ENCODE measurements at regions not wholly inside any gene's neighbourhood (a gene's known extent, or its start where the extent isn't known, plus 50 kb on each side); places are given as distances from the start of the nearest gene placed in this dataset.

DNA sequence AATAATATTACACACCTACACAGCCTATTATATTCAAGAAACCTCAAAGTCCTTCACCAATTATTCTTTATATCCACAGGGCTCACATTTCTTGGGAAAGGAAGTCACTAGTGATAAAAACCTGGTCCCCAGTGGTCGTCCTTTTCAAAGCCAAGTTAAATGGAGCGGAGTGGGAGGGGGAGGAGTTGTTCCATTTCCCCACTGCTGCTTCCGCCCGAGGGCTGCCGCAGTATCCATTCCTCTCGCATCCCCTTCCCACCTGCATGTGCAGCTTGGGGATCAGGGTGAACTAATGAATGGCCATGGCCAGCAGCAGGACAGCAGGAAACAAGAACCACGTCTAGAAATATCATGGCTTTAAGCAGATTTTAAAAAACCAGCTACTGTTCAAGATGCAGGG lies 76.4 kb upstream of the SEMA6D start:
- ChIA-PET POLR2A (ENCODE audit: unreplicated experiment) (no interaction called here), CTCF (no interaction called here)
- Histone ChIP-seq H3K4me2 (ENCODE audit: low read depth, low read length) (no peak overlapping the region), H2AK9ac (replicated peaks; ENCODE audit: low read depth, low read length, poor library complexity) (no peak overlapping the region), H4K5ac (ENCODE audit: low read depth, low read length) (no peak overlapping the region), H3K36me3 (ENCODE audit: control insufficient read depth, insufficient read depth, low read length) (no peaks in the 10 kb centered on the region), H3K9ac (ENCODE audit: low read depth, low read length) (no peak overlapping the region), H2AK5ac (ENCODE audit: low read depth, low read length) (no peak overlapping the region), H3K18ac (ENCODE audit: low read depth, low read length) (no peak overlapping the region), H3K27me3 (ENCODE audit: control insufficient read depth, insufficient read depth, low read length) (no peaks in the 10 kb centered on the region; the same call in 1 of the 2 replicates), H4K8ac (ENCODE audit: low read depth in 2 of 2, low read length in 2 of 2) (no peak overlapping the region), H3K4me3 (ENCODE audit: insufficient read depth, low read depth, low read length) (no peak overlapping the region), H2BK15ac (ENCODE audit: low read depth, low read length) (no peak overlapping the region), H2AFZ (replicated peaks; ENCODE audit: low read length, poor library complexity) (no peak overlapping the region), H3K79me1 (ENCODE audit: low read depth in 1 of 2, low read length in 2 of 2) (no peaks in the 10 kb centered on the region), H3K4me1 (ENCODE audit: control insufficient read depth, insufficient read depth, low read length) (no peaks in the 10 kb centered on the region), H3K14ac (replicated peaks; ENCODE audit: low read depth, low read length) (no peak overlapping the region), H4K20me1 (ENCODE audit: insufficient read depth, low read length) (no peaks in the 10 kb centered on the region), H2BK120ac (ENCODE audit: low read depth, low read length) (no peak overlapping the region), H2BK20ac (ENCODE audit: low read depth, low read length) (no peak overlapping the region), H3K4ac (ENCODE audit: low read depth, low read length) (no peak overlapping the region), H3K23ac (ENCODE audit: low read depth, low read length) (no peak overlapping the region), H3K9me3 (ENCODE audit: control insufficient read depth, insufficient read depth, low read length) (no peaks in the 10 kb centered on the region), H4K91ac (ENCODE audit: insufficient read depth, low read depth, low read length) (no peak overlapping the region), H3K27ac (ENCODE audit: insufficient read depth, low read length) (no peak overlapping the region), H2BK5ac (ENCODE audit: low read depth, low read length, poor library complexity, severe bottlenecking) (no peak overlapping the region), H3K9me1 (ENCODE audit: insufficient read depth, low read length) (no peaks in the 10 kb centered on the region), H3K56ac (ENCODE audit: extremely low read depth, insufficient read depth, low read length) (no peak overlapping the region)
- dilution Hi-C loops (cut with HindIII; ENCODE audit: low sequenced_read_pairs, unreplicated experiment) (no loop called here), in situ Hi-C loops (cut with MboI; ENCODE audit: low sequenced_read_pairs) (no loop called here), intact Hi-C loops (cut with micrococcal nuclease) (no loop called here)
- BruUV-seq (replicated peaks) = no TSS peak
- DNase-seq (no peak), ATAC-seq (ENCODE audit: low read depth) (no peak)
- no CpG with 5 or more reads among the region's 7 CpGs for WGBS, 2 experiments (ENCODE audit: extremely low coverage in 2 of 2, insufficient read length in 1 of 2)
- no peak for TF ChIP-seq FOS (IDR thresholded peaks at IDR 0.05; ENCODE audit: low read depth, low read length)
- TF ChIP-seq CEBPB (IDR thresholded peaks at IDR 0.05; ENCODE audit: low read depth, low read length) = no peak
- no peak for TF ChIP-seq MAZ (IDR thresholded peaks at IDR 0.05; ENCODE audit: borderline replicate concordance, low read depth, low read length)
- TF ChIP-seq, protein P1, sequence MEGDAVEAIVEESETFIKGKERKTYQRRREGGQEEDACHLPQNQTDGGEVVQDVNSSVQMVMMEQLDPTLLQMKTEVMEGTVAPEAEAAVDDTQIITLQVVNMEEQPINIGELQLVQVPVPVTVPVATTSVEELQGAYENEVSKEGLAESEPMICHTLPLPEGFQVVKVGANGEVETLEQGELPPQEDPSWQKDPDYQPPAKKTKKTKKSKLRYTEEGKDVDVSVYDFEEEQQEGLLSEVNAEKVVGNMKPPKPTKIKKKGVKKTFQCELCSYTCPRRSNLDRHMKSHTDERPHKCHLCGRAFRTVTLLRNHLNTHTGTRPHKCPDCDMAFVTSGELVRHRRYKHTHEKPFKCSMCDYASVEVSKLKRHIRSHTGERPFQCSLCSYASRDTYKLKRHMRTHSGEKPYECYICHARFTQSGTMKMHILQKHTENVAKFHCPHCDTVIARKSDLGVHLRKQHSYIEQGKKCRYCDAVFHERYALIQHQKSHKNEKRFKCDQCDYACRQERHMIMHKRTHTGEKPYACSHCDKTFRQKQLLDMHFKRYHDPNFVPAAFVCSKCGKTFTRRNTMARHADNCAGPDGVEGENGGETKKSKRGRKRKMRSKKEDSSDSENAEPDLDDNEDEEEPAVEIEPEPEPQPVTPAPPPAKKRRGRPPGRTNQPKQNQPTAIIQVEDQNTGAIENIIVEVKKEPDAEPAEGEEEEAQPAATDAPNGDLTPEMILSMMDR (conservative IDR thresholded peaks at IDR 0.05; ENCODE audit: low read depth, low read length) = no peak
- no peak for TF ChIP-seq MAFK (IDR thresholded peaks at IDR 0.05; ENCODE audit: low read depth, low read length)
- TF ChIP-seq, protein P2, sequence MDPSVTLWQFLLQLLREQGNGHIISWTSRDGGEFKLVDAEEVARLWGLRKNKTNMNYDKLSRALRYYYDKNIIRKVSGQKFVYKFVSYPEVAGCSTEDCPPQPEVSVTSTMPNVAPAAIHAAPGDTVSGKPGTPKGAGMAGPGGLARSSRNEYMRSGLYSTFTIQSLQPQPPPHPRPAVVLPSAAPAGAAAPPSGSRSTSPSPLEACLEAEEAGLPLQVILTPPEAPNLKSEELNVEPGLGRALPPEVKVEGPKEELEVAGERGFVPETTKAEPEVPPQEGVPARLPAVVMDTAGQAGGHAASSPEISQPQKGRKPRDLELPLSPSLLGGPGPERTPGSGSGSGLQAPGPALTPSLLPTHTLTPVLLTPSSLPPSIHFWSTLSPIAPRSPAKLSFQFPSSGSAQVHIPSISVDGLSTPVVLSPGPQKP (IDR thresholded peaks at IDR 0.05; ENCODE audit: borderline replicate concordance, low read depth, low read length) = no peak
- no peak for TF ChIP-seq CHD1 (IDR thresholded peaks at IDR 0.05; ENCODE audit: low read depth, low read length)
- no peak for TF ChIP-seq RCOR1 (IDR thresholded peaks at IDR 0.05; ENCODE audit: insufficient replicate concordance, low read length)
- TF ChIP-seq RFX5 (IDR thresholded peaks at IDR 0.05; ENCODE audit: low read depth, low read length) = no peak
- TF ChIP-seq SMC3 (IDR thresholded peaks at IDR 0.05; ENCODE audit: low read depth, low read length) = no peak
- TF ChIP-seq, protein P3, sequence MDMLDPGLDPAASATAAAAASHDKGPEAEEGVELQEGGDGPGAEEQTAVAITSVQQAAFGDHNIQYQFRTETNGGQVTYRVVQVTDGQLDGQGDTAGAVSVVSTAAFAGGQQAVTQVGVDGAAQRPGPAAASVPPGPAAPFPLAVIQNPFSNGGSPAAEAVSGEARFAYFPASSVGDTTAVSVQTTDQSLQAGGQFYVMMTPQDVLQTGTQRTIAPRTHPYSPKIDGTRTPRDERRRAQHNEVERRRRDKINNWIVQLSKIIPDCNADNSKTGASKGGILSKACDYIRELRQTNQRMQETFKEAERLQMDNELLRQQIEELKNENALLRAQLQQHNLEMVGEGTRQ (IDR thresholded peaks at IDR 0.05; ENCODE audit: low read depth, low read length) = no peak
- TF ChIP-seq BHLHE40 (IDR thresholded peaks at IDR 0.05; ENCODE audit: low read depth, low read length) = no peak
- TF ChIP-seq MXI1 (IDR thresholded peaks at IDR 0.05; ENCODE audit: borderline replicate concordance, low read depth, low read length) = no peak
- TF ChIP-seq RAD21 (IDR thresholded peaks at IDR 0.05; ENCODE audit: low read length) = no peak
- no peak for TF ChIP-seq POLR2A (IDR thresholded peaks at IDR 0.05; ENCODE audit: low read depth, low read length)
- TF ChIP-seq NFE2L2 (IDR thresholded peaks at IDR 0.05; ENCODE audit: low read depth, low read length) = no peak

All from IMR-90 (cell line).